ENCODE measurements at regions not wholly inside any gene's neighbourhood (a gene's known extent, or its start where the extent isn't known, plus 50 kb on each side); places are given as distances from the start of the nearest gene placed in this dataset.

DNA sequence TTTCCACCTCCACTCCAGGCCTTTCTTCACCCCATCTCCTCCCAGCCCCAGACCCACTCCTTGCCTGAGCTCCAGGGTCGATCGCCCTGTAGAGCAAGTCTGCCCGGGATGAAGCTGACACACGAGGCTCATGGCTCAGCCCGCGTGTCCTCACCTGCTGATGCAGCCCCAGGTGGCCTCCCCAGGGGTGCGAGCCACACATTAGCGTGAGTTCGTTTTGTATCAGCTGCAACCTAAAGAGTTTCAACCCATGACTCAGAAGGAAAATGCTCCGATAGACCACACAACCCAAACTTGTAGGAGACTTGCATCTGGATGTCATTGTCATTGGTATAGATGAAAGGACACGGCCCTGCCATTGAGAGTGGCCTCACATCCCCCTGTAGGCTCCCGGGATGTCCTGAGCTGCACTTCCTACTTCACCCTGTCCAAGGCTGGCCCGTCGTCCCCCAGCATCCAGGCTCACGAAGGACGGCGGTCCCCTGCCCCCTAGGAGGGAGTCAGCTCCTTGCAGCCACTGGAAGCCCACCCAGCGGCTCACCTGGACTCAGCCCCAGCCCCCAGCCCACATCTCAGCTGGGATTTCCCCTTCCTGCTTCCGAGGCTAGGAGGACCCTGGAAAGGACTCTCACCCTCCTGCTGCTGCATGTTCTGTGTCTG lies 97.7 kb downstream of the HTR5A start:
- H4K20me1 ChIP-seq (ENCODE audit: insufficient read depth, poor library complexity, severe bottlenecking): no peaks in the 10 kb centered on the region
- H3K27me3 ChIP-seq: no peaks in the 10 kb centered on the region
- H2AFZ ChIP-seq: no peak overlapping the region
- no peaks in the 10 kb centered on the region for H3K9me2 ChIP-seq (replicated peaks; ENCODE audit: insufficient read depth)
- H3K27ac ChIP-seq: no peak overlapping the region
- H3K4me2 ChIP-seq: no peak overlapping the region
- no peaks in the 10 kb centered on the region for H3K79me2 ChIP-seq
- no peak for DNase-seq (ENCODE audit: low spot score)
- WGBS (ENCODE audit: low lambda C conversion rate, missing lambda C conversion rate): 91% methylated on average over 19 of the region's 19 CpGs
- no peaks in the 10 kb centered on the region for H3K36me3 ChIP-seq (replicated peaks; ENCODE audit: insufficient read depth, low read depth)
- no peak for TF ChIP-seq EZH2 (IDR thresholded peaks at IDR 0.05; ENCODE audit: borderline replicate concordance)
- TF ChIP-seq, protein P1, sequence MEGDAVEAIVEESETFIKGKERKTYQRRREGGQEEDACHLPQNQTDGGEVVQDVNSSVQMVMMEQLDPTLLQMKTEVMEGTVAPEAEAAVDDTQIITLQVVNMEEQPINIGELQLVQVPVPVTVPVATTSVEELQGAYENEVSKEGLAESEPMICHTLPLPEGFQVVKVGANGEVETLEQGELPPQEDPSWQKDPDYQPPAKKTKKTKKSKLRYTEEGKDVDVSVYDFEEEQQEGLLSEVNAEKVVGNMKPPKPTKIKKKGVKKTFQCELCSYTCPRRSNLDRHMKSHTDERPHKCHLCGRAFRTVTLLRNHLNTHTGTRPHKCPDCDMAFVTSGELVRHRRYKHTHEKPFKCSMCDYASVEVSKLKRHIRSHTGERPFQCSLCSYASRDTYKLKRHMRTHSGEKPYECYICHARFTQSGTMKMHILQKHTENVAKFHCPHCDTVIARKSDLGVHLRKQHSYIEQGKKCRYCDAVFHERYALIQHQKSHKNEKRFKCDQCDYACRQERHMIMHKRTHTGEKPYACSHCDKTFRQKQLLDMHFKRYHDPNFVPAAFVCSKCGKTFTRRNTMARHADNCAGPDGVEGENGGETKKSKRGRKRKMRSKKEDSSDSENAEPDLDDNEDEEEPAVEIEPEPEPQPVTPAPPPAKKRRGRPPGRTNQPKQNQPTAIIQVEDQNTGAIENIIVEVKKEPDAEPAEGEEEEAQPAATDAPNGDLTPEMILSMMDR (IDR thresholded peaks at IDR 0.05; ENCODE audit: poor library complexity): no peak
- TF ChIP-seq EZH2phosphoT487 (IDR thresholded peaks at IDR 0.05; ENCODE audit: low read depth, severe bottlenecking, unreplicated experiment): no peak
- no peaks in the 10 kb centered on the region for H3K4me1 ChIP-seq (ENCODE audit: insufficient read depth)
- H3K9me3 ChIP-seq (ENCODE audit: low read depth): no peaks in the 10 kb centered on the region
- H3K4me3 ChIP-seq: no peak overlapping the region

DNA sequence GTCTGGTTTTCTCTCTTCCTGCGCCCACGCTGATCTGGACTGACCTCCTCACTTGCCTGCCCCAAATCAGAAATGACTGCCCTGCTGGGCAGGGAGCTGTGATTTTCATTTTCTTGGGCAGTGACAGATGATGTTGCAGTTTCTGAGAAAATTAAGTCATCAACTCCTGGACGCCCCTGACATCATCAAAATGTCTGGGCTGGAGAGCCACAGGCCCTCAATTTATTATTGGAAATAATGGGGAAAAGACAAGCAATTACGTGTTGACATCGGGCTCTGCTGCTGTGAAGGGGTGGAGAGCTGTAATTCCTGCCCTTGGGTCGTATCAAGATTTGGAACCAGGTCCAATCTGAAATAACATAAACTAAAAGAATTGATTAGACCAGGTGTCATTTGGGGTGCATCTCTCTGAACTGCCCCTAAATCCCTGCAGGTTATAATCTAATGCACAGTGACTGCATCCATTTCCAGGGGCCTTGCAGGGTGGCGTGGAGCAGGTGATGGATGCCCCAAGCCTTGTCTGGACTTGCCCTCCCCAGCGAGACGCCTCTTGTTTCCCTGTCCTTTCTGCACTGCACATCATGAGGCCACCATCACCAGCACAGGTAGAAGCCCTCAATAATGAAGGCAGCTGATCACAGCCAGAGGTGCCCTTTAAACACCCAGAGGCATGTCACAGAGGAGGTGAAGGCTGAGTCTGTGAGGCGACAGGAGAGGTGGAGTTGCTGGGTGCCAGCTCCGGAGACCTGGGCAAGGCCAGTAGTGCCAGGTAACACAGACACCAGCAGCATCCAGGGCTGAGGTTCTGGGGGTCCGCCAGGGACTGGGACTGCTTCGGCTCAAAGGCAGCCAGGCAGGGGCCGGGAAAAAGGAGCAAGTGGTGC lies 98.7 kb downstream of the HTR5A start:
- 92% methylated on average over 14 of the region's 14 CpGs for WGBS (ENCODE audit: low lambda C conversion rate, missing lambda C conversion rate)
- DNase-seq (ENCODE audit: low spot score): no peak
- H3K4me3 ChIP-seq: no peak overlapping the region
- H3K4me2 ChIP-seq: no peak overlapping the region
- H3K27me3 ChIP-seq: no peaks in the 10 kb centered on the region
- no peak overlapping the region for H2AFZ ChIP-seq
- no peak overlapping the region for H3K27ac ChIP-seq
- no peaks in the 10 kb centered on the region for H3K4me1 ChIP-seq (ENCODE audit: insufficient read depth)
- H3K79me2 ChIP-seq: no peaks in the 10 kb centered on the region
- no peaks in the 10 kb centered on the region for H3K9me3 ChIP-seq (ENCODE audit: low read depth)
- no peaks in the 10 kb centered on the region for H3K36me3 ChIP-seq (replicated peaks; ENCODE audit: insufficient read depth, low read depth)
- H3K9me2 ChIP-seq (replicated peaks; ENCODE audit: insufficient read depth): no peaks in the 10 kb centered on the region
- no peak for TF ChIP-seq EZH2 (IDR thresholded peaks at IDR 0.05; ENCODE audit: borderline replicate concordance)
- H4K20me1 ChIP-seq (ENCODE audit: insufficient read depth, poor library complexity, severe bottlenecking): no peaks in the 10 kb centered on the region

DNA sequence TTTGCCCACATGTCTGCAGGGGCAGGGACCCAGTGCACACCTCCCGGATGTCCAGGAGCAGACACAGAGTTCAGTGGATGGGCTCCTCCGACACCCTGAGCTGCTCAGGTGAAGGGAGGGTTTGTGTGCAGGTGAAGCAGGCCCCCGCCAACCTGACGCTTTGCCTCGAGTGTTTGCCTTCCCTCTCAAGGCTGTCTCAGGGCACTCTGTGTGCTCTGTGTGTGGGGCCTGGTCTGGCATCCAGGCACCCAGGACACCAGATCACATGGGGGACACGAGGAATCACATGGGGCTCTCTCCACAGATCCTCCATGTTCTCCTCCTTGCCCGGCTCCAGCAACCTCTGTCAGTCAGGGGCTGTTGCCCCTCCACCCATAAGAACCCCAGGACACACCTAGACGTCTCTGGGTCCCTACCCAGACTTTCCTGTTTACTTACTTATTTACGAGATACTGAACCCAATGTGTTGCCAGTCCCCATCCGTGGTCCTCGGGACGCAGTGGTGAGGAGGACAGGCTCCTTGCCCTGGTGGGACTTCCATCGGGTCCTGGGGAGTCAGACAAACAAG lies 99.5 kb downstream of the HTR5A start:
- WGBS (ENCODE audit: low lambda C conversion rate, missing lambda C conversion rate): 89% methylated on average over 13 of the region's 13 CpGs
- no peak overlapping the region for H3K4me2 ChIP-seq
- H2AFZ ChIP-seq: no peak overlapping the region
- no peak for DNase-seq (ENCODE audit: low spot score)
- H3K36me3 ChIP-seq (replicated peaks; ENCODE audit: insufficient read depth, low read depth): no peaks in the 10 kb centered on the region
- H3K27ac ChIP-seq: no peak overlapping the region
- H3K27me3 ChIP-seq: no peaks in the 10 kb centered on the region
- H3K9me2 ChIP-seq (replicated peaks; ENCODE audit: insufficient read depth): no peaks in the 10 kb centered on the region
- H3K4me3 ChIP-seq: no peak overlapping the region
- TF ChIP-seq EZH2 (IDR thresholded peaks at IDR 0.05; ENCODE audit: borderline replicate concordance) (no peak), EZH2phosphoT487 (IDR thresholded peaks at IDR 0.05; ENCODE audit: low read depth, severe bottlenecking, unreplicated experiment) (no peak)
- TF ChIP-seq, protein P1 (IDR thresholded peaks at IDR 0.05; ENCODE audit: poor library complexity): no peak
- H4K20me1 ChIP-seq (ENCODE audit: insufficient read depth, poor library complexity, severe bottlenecking): no peaks in the 10 kb centered on the region
- H3K4me1 ChIP-seq (ENCODE audit: insufficient read depth): no peaks in the 10 kb centered on the region
- no peaks in the 10 kb centered on the region for H3K79me2 ChIP-seq
- no peaks in the 10 kb centered on the region for H3K9me3 ChIP-seq (ENCODE audit: low read depth)

DNA sequence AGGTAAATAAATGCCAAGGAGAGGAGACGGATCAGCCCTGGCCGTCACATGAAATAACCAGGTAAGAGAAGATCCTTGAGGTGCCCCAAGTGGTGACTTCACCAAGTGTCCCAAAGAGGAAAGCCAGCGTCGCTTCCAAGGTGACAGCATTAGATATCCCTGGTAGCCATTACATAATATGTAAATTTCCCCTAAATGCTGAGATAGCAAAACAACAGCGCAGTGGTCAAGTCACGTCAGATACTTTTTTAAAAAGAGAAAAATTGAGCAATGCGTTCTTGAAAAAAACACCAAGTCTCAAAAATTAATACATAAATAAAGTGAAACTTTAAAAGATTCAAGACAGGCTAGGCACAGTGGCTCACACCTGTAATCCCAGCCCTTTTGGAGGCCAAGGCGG lies 100.2 kb downstream of the HTR5A start:
- Histone ChIP-seq H3K79me2 (no peaks in the 10 kb centered on the region), H3K4me1 (ENCODE audit: insufficient read depth) (no peaks in the 10 kb centered on the region), H3K4me3 (no peak overlapping the region), H3K27ac (no peak overlapping the region), H4K20me1 (ENCODE audit: insufficient read depth, poor library complexity, severe bottlenecking) (no peaks in the 10 kb centered on the region), H3K9me2 (replicated peaks; ENCODE audit: insufficient read depth) (no peaks in the 10 kb centered on the region), H2AFZ (no peak overlapping the region), H3K27me3 (no peaks in the 10 kb centered on the region), H3K4me2 (no peak overlapping the region), H3K9me3 (ENCODE audit: low read depth) (no peaks in the 10 kb centered on the region), H3K36me3 (replicated peaks; ENCODE audit: insufficient read depth, low read depth) (no peaks in the 10 kb centered on the region)
- no peak for DNase-seq (ENCODE audit: low spot score)
- TF ChIP-seq EZH2phosphoT487 (IDR thresholded peaks at IDR 0.05; ENCODE audit: low read depth, severe bottlenecking, unreplicated experiment): no peak
- TF ChIP-seq, protein P1 (IDR thresholded peaks at IDR 0.05; ENCODE audit: poor library complexity): no peak
- no peak for TF ChIP-seq EZH2 (IDR thresholded peaks at IDR 0.05; ENCODE audit: borderline replicate concordance)
- 90% methylated on average over 8 of the region's 8 CpGs for WGBS (ENCODE audit: low lambda C conversion rate, missing lambda C conversion rate)

Measured in hepatocyte (in vitro differentiated cells).